ENCODE measurements at regions not wholly inside any gene's neighbourhood (a gene's known extent, or its start where the extent isn't known, plus 50 kb on each side); places are given as distances from the start of the nearest gene placed in this dataset.

DNA sequence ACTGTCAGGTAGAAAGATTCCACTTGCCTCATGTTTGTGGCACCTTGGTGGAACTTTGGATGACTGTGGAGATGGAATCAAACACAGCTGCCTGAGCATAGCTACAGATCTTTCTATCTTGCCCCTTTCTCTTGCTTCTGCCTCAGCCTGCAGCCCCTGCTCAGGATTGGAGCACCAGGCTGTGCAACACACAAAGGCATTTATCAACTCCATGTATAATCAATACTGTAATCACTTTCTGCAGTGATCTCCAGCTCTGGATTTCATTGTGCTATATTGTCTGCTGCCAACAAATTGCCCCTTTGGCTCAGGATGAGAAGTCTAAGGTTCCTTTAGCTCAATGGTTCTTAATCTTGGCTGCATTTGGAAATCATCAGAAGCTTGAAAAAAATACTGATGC lies 86.3 kb upstream of the PRPS1 start:
- TF ChIP-seq EZH2 (IDR thresholded peaks at IDR 0.05; ENCODE audit: low read depth, low read length, severe bottlenecking) = no peak
- TF ChIP-seq, protein P1, sequence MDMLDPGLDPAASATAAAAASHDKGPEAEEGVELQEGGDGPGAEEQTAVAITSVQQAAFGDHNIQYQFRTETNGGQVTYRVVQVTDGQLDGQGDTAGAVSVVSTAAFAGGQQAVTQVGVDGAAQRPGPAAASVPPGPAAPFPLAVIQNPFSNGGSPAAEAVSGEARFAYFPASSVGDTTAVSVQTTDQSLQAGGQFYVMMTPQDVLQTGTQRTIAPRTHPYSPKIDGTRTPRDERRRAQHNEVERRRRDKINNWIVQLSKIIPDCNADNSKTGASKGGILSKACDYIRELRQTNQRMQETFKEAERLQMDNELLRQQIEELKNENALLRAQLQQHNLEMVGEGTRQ (IDR thresholded peaks at IDR 0.05; ENCODE audit: low read length) = no peak
- TF ChIP-seq, protein P2, sequence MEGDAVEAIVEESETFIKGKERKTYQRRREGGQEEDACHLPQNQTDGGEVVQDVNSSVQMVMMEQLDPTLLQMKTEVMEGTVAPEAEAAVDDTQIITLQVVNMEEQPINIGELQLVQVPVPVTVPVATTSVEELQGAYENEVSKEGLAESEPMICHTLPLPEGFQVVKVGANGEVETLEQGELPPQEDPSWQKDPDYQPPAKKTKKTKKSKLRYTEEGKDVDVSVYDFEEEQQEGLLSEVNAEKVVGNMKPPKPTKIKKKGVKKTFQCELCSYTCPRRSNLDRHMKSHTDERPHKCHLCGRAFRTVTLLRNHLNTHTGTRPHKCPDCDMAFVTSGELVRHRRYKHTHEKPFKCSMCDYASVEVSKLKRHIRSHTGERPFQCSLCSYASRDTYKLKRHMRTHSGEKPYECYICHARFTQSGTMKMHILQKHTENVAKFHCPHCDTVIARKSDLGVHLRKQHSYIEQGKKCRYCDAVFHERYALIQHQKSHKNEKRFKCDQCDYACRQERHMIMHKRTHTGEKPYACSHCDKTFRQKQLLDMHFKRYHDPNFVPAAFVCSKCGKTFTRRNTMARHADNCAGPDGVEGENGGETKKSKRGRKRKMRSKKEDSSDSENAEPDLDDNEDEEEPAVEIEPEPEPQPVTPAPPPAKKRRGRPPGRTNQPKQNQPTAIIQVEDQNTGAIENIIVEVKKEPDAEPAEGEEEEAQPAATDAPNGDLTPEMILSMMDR (IDR thresholded peaks at IDR 0.05; ENCODE audit: control extremely low read depth in 1 of 3, insufficient read depth in 1 of 3, low read depth in 1 of 3, low read length in 3 of 3) = no peak
- no peak for TF ChIP-seq POLR2A (IDR thresholded peaks at IDR 0.05; ENCODE audit: control extremely low read depth in 1 of 2, low read depth in 2 of 2, low read length in 2 of 2)
- no peak for TF ChIP-seq SIN3A (conservative IDR thresholded peaks at IDR 0.05 in 1 of 2, IDR thresholded peaks at IDR 0.05 in 1 of 2; ENCODE audit: low read depth in 1 of 2, low read length in 2 of 2)
- no peak for TF ChIP-seq CEBPB (IDR thresholded peaks at IDR 0.05; ENCODE audit: low read depth, low read length)
- TF ChIP-seq CHD2 (IDR thresholded peaks at IDR 0.05; ENCODE audit: low read length) = no peak
- no peak for TF ChIP-seq RXRA (IDR thresholded peaks at IDR 0.05; ENCODE audit: insufficient read depth, low read depth, low read length)
- TF ChIP-seq POLR2AphosphoS5 (IDR thresholded peaks at IDR 0.05; ENCODE audit: low read depth, low read length) = no peak

Measured in H1 (cell line).